T1000 (cell line): ENCODE measurements at regions not wholly inside any gene's neighbourhood (a gene's known extent, or its start where the extent isn't known, plus 50 kb on each side); places are given as distances from the start of the nearest gene placed in this dataset.

Experiments used
- DNase-seq: peaks from one replicate; lab custom pipeline; 2025; ENCODE audit warnings: mixed read lengths; lab: John Stamatoyannopoulos, UW

- DNase-seq = no peak
Observed at GRCh38 chr2:147649286-147649685, 195.5 kb upstream of the ACVR2A start.

GRCh38 chr2:147648471-147648870, 196.4 kb upstream of the ACVR2A start:
- DNase-seq = no peak

- DNase-seq = no peak
Observed at GRCh38 chr2:147647816-147648215, 197.0 kb upstream of the ACVR2A start.

GRCh38 chr2:147646818-147647468, 197.9 kb upstream of the ACVR2A start:
- no peak for DNase-seq

GRCh38 chr2:147644491-147644890, 200.3 kb upstream of the ACVR2A start:
- no peak for DNase-seq

GRCh38 chr2:147642765-147643164, 202.1 kb upstream of the ACVR2A start:
- DNase-seq = no peak

GRCh38 chr2:147641651-147642050, 203.2 kb upstream of the ACVR2A start:
- DNase-seq = no peak

- no peak for DNase-seq
Observed at GRCh38 chr2:147639891-147640290, 204.9 kb upstream of the ACVR2A start.

- no peak for DNase-seq
Observed at GRCh38 chr2:147639386-147639785, 205.4 kb upstream of the ACVR2A start.

GRCh38 chr2:147636886-147637285, 207.9 kb upstream of the ACVR2A start:
- no peak for DNase-seq

GRCh38 chr2:147636238-147636882, 208.5 kb upstream of the ACVR2A start:
- DNase-seq = peak; percentile 20

GRCh38 chr2:147634826-147635225, 210.0 kb upstream of the ACVR2A start:
- no peak for DNase-seq

- no peak for DNase-seq
Observed at GRCh38 chr2:147632198-147632597, 212.6 kb upstream of the ACVR2A start.

- no peak for DNase-seq
Observed at GRCh38 chr2:147631294-147631693, 213.5 kb upstream of the ACVR2A start.

- no peak for DNase-seq
Observed at GRCh38 chr2:147630585-147630984, 214.2 kb upstream of the ACVR2A start.

GRCh38 chr2:147628971-147629421, 215.8 kb upstream of the ACVR2A start:
- no peak for DNase-seq

GRCh38 chr2:147623328-147623727, 221.5 kb upstream of the ACVR2A start:
- no peak for DNase-seq

GRCh38 chr2:147621656-147622197, 223.1 kb upstream of the ACVR2A start:
- no peak for DNase-seq

- no peak for DNase-seq
Observed at GRCh38 chr2:147619808-147620207, 225.0 kb upstream of the ACVR2A start.

- DNase-seq = no peak
Observed at GRCh38 chr2:147615726-147616125, 229.1 kb upstream of the ACVR2A start.

- DNase-seq = no peak
Observed at GRCh38 chr2:147614979-147615470, 229.8 kb upstream of the ACVR2A start.

- no peak for DNase-seq
Observed at GRCh38 chr2:147614471-147614870, 230.4 kb upstream of the ACVR2A start.

- no peak for DNase-seq
Observed at GRCh38 chr2:147610496-147611040, 234.3 kb upstream of the ACVR2A start.
